ENCODE measurements at regions not wholly inside any gene's neighbourhood (a gene's known extent, or its start where the extent isn't known, plus 50 kb on each side); places are given as distances from the start of the nearest gene placed in this dataset.
A peak's percentile ranks its signal among the peaks of the same experiment; 100 is the strongest.

DNA sequence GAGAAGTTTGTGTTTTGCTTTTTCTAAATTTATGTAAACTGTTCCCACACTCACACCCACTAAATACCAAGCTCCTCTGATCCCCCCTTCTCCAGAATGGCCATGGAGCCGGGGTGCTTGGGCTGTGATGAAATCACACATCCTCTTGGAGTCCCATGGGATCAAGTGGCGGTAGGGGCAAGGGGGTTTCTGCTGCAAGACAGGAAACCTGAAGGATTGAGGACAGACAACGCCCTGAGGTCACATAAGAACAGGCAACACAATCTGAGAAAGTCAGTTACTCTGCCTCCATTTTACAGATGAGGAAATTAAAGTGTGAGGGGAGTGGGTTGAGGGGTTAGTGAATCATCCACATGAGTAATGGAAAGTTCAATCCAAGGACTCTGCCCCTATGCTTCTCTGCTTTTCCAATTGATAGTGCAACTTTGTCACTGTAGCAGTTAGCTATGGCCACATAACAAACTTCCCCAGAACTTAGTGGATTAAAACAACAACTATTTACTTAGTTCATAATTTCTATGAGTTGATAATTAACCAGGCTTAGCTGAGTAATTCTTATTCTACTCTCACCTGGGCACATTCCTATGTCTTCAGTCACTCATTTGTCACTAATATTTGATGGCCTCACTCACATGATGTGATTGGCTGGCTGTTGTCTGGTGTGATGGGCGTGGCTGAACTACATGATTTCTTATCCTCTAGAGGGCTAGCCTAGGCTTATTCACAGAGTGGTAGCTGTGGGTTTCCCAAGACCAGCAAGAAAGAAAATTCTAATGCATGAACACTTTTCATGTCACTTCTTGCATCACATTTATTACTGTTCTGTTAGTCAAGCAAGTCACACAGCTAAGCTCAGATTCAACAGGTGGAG, 77.3 kb upstream of the ADRA1D start:
- WGBS, 2 donors, result 52 to 81% methylated on average over 4 of the region's 4 CpGs
- intact Hi-C loops (cut with DNase I; ENCODE audit: low total_unique reads), result no loop called here
- DNase-seq, result no peak
- no peaks in the 10 kb centered on the region for H3K36me3 ChIP-seq (ENCODE audit: low read depth, missing control alignments)
- no peak overlapping the region for H3K4me3 ChIP-seq
- no peaks in the 10 kb centered on the region for H3K27me3 ChIP-seq
- H3K9me3 ChIP-seq, result no peaks in the 10 kb centered on the region
- no peak overlapping the region for H3K27ac ChIP-seq
- no peaks in the 10 kb centered on the region for H3K4me1 ChIP-seq
- TF ChIP-seq, protein P1, sequence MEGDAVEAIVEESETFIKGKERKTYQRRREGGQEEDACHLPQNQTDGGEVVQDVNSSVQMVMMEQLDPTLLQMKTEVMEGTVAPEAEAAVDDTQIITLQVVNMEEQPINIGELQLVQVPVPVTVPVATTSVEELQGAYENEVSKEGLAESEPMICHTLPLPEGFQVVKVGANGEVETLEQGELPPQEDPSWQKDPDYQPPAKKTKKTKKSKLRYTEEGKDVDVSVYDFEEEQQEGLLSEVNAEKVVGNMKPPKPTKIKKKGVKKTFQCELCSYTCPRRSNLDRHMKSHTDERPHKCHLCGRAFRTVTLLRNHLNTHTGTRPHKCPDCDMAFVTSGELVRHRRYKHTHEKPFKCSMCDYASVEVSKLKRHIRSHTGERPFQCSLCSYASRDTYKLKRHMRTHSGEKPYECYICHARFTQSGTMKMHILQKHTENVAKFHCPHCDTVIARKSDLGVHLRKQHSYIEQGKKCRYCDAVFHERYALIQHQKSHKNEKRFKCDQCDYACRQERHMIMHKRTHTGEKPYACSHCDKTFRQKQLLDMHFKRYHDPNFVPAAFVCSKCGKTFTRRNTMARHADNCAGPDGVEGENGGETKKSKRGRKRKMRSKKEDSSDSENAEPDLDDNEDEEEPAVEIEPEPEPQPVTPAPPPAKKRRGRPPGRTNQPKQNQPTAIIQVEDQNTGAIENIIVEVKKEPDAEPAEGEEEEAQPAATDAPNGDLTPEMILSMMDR (IDR thresholded peaks at IDR 0.05), result no peak
- TF ChIP-seq POLR2A (IDR thresholded peaks at IDR 0.05), result no peak

DNA sequence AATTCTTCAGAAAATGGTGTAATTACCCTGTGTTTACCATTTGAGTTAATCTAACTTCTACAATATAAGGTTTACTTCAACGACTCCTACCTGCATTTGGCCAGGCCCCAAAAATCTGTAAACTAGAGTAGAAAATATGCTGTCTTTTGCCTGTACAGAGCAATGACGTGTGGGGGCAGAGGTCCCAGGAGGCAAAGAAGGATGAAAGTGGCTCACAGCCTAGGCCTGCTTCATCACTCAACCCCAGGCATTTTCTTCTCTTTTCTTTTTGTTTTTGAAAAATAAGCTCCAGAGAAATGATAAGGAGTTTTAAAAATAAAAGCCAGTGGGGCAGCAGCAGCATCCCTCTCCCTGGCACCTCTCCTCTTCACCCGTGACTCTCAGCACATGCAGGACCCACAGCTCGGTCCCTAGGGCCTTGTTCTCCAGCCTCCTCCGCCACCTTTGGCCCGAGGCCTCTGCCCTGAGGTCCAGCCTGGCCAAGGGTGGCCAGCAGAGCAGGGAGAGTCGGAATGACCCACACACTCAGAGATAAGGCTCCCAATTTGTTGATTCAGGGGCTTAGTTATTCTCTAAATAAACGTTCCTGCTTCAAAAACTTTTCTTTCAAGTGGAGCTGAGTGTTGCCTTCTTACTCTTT, 76.6 kb upstream of the ADRA1D start:
- Histone ChIP-seq H3K27me3 (no peaks in the 10 kb centered on the region), H3K4me1 (no peaks in the 10 kb centered on the region), H3K4me3 (no peak overlapping the region), H3K9me3 (no peaks in the 10 kb centered on the region), H3K36me3 (ENCODE audit: low read depth, missing control alignments) (no peaks in the 10 kb centered on the region), H3K27ac (no peak overlapping the region)
- intact Hi-C loops (cut with DNase I; ENCODE audit: low total_unique reads), result no loop called here
- WGBS, 2 donors, result 51 to 61% methylated on average over 8 of the region's 8 CpGs
- DNase-seq, result peak; percentile 54
- TF ChIP-seq, protein P1 (IDR thresholded peaks at IDR 0.05), result no peak
- TF ChIP-seq POLR2A (IDR thresholded peaks at IDR 0.05), result no peak

DNA sequence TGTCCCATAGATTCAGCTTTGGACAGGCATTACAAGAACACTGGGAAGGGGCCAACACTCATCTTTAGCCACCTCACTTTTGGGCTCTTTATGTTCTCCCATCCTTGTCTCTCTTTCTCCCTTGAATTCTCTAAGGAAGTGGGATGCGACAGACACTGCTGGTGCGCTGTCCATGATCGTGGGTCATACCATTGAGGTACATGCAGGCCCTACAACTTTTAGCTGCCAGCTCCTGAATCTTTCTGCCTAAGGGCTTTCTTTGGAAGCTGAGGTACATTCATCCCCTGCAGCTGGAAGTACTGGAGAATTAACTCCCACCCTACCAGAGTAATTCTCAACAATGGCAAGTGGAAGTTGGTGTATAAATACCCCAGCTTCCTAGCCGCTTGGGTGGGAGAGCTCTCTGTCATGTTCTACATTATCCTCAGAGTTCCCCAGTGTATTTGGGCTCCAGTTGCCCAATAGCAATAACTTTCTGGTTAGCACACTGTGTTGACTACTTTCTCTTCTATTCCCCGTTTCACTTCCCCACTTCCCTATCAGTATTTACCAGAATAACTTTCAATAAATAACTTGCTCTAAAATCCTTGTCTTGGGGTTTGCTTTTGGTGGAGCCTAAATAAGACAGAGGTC, 75.6 kb upstream of the ADRA1D start:
- intact Hi-C loops (cut with DNase I; ENCODE audit: low total_unique reads), result no loop called here

DNA sequence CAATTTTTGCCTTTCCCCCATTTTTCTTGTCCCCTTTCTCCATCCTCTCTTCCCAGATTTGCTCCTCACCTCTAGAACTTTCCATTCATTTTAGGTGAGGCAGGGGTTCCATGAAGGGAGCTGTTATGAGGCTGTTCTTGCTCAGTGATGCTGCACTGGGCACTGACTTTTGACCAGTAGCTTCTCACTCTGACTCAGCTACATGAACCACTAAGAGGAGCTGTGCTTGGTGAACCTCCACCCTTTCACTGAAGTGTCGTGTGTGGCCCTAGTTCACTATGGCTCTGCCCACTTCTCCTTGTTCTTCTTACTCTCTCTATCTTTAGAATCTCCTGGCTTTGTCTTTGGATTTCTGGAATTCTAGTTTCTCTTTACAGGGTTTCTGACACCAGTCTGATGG, 73.4 kb upstream of the ADRA1D start:
- WGBS, 2 donors, result 76 to 83% methylated on average over 1 of the region's 1 CpG
- Histone ChIP-seq H3K36me3 (ENCODE audit: low read depth, missing control alignments) (no peaks in the 10 kb centered on the region), H3K4me1 (no peaks in the 10 kb centered on the region), H3K4me3 (no peak overlapping the region), H3K27ac (no peak overlapping the region), H3K27me3 (no peaks in the 10 kb centered on the region), H3K9me3 (no peaks in the 10 kb centered on the region)
- no peak for DNase-seq
- no peak for TF ChIP-seq POLR2A (IDR thresholded peaks at IDR 0.05)
- TF ChIP-seq, protein P1 (IDR thresholded peaks at IDR 0.05), result no peak
- intact Hi-C loops (cut with DNase I; ENCODE audit: low total_unique reads), result no loop called here

More for the DNA sequence above, 75.6 kb upstream of the ADRA1D start:
- Histone ChIP-seq H3K9me3 (no peaks in the 10 kb centered on the region), H3K4me1 (no peaks in the 10 kb centered on the region), H3K36me3 (ENCODE audit: low read depth, missing control alignments) (no peaks in the 10 kb centered on the region), H3K27ac (no peak overlapping the region), H3K27me3 (no peaks in the 10 kb centered on the region), H3K4me3 (no peak overlapping the region)
- WGBS, 2 donors, result 93 to 94% methylated on average over 5 of the region's 5 CpGs
- TF ChIP-seq POLR2A (IDR thresholded peaks at IDR 0.05), result no peak
- TF ChIP-seq, protein P1 (IDR thresholded peaks at IDR 0.05), result no peak
- no peak for DNase-seq
